ENCODE measurements at regions not wholly inside any gene's neighbourhood (a gene's known extent, or its start where the extent isn't known, plus 50 kb on each side); places are given as distances from the start of the nearest gene placed in this dataset.

DNA sequence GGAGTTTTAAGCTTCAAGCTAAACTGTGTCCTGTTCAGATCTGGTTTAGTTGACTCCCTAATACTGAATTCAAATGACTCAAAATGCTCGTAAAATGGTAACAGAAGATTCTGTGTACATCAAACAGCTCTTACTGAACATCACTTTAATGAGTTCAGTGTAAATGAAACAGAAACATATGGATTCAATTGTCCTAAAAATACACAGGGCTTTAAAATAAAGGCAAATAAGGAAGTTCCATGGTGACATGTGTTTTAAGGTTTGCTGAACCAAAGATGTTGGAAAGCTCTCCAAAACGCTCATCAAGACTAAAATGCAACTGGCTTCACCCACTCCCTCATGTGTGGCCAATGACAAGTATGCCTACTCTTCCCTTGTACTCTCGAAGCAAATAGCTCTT, 340.0 kb upstream of the PIK3R1 start:
- TF ChIP-seq CTCF (IDR thresholded peaks at IDR 0.05) (no peak), POLR2A (IDR thresholded peaks at IDR 0.05) (no peak), POLR2AphosphoS5 (IDR thresholded peaks at IDR 0.05; ENCODE audit: insufficient read depth in 1 of 2, low read depth in 1 of 2) (no peak)

Measured in vagina (tissue), 2 donors.